T-helper 1 cell treated with Interleukin-12 subunit alpha and Interleukin-12 subunit beta and Interleukin-4 antibody, amounts not matched to agents 30 ng/mL and 1 ng/mL, for 36 hours (primary cell): ENCODE measurements at regions not wholly inside any gene's neighbourhood (a gene's known extent, or its start where the extent isn't known, plus 50 kb on each side); places are given as distances from the start of the nearest gene placed in this dataset.

Experiments used
- intact Hi-C: fragments of 100-400 bp; cut with micrococcal nuclease; formaldehyde crosslinking; loops from one replicate; pipeline ENCODE4 v1.15.1; 2024

DNA sequence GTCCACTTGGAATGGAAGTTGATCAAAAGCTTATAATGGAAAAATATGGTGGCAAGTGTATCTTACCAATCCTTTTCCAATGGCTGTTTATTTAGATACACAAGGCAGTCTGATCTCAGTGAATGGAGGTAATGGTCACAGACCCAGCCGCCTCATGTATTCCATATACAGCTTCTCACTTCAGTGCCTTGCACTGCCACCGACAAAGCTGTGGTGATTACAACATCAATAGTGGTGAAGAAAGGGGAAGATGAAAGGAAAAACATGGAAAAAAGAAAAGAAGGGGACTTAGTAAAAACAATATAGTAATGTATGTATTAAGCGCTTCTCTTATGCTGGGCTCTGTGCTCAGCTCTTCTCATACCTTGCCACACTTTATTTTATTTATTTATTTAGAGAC is 297.3 kb upstream of the RASA1 start:
- intact Hi-C loops = loop anchor here (2.0 kb wide), 1 partner anchor 440 kb away; no protein-coding TSS in a partner anchor

DNA sequence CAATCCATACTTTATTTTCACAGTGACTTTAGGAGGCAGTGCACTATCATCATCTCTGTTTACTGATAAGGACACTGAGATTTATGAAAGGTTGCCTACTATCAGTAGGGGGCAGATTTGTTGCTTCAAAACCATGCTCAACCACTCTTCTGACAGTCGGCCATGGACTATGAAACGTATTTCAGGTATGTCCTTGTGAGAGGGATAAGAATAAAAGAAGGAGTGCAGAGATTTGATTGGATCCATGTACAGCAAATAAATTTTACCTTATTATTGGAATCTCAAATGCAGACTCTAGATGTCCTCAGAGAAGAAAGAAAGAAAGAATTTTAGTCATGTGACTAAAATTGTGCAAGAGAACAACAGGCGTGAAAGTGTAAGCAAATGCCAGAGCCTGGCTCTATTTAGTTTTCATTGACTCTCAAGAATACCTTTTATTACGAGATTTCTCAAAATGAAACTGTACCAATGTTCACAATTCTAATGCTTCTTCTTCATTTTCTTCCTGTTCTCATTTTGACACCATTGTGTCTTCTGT is 296.6 kb upstream of the RASA1 start:
- intact Hi-C loops = loop anchor here (1.0 to 2.0 kb wide), 2 partner anchors 429 to 440 kb away; no protein-coding TSS in a partner anchor

DNA sequence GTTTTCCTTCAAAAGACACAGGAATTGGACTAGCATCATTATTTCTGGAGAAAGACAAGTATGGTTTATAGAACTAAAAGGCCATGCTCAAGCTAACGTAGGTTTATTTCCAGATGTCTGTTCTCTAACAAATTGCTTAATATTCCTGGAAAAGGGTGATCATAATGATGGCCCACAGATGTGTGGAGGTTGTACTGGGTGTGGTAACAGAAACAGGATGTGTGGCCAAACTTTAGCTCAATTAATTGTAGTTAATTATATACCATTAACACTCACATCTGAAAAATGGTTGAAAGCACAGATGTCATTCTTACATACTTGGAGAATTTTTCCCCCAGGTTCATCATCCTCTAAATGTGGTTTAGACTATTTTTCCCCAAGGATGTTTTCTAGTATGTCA is 292.7 kb upstream of the RASA1 start:
- intact Hi-C loops = no loop called here

DNA sequence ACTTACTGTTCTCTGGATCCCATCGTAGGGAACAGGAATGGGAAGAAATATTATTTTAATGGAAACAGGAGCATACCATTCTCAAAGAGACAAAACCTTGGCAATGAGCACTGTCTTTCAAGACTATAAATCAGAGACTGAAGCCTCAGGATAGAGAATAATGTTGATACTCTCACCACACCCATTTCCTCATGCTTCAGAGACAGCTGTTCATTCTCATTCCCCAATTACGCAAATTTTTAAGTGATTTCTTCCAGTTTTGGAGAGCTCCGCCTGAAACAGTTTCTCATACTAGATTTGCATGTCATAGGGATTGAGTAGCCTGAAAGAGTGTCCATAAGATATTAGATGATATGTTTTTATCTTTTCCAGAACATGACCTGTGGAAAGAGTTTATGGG is 290.5 kb upstream of the RASA1 start:
- intact Hi-C loops = no loop called here

DNA sequence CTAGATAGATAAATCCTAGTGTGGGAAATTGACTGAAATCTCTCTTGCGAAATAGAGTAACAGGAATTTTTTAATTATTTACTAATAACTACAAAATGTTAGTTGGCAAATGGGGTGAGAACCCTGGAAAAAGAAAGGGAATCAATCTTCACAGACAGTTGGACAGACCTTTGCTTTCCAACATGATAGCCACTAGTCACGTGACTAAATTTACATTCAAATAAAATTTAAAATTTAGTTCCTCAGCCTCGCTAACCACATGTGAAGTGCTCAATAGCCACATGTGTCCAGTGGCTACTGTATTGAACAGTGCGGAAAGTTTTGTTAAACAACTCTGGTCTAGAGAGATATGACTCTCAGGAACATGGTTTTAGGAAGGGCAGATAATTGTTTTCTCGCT is 289.9 kb upstream of the RASA1 start:
- intact Hi-C loops = no loop called here

DNA sequence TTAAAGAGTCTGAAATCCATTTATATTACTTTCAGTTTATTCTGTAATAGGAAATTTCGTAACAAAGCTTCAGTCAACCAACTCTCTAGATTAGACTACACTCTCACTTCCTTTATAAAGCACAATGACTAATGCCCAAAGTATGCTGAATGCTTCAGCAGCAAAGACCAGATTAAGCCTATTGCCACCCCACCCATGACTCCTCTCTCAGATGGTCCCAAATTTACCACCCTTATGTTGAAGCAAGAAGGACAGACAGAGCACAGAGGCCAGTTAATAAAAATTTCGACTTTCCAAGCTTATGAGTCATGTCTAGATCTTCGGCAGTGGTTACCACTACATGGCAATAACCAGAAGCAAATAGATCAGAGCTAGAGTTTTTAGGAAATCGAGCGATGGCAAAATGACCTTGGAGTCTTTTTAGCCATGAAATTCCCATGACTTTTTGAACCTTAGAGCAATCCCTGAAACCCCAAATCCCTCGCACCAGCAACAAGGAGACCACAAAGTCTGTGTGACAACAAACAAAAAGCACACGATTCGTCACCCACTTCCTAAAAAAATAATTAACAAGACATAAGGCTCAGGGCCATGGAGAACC is 287.8 kb upstream of the RASA1 start:
- intact Hi-C loops = no loop called here

DNA sequence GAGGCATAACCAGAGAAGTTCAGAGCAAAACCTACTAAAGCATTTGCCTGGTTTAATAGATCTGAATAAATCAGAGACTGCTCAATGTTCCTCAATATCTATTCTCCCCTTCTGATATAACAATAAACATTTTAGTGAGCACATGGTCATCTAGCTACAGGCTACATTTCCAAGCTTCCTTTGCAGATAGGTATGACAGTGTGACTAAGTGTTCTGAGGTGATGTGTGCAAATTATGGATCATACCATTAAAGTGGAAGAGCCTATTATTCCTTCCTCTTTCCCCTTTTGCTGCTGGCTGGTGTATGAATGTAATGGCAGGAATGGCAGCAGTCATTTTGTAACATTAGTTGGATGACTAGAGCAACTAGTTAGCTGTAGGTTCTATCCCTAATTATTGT is 285.8 kb upstream of the RASA1 start:
- intact Hi-C loops = no loop called here

DNA sequence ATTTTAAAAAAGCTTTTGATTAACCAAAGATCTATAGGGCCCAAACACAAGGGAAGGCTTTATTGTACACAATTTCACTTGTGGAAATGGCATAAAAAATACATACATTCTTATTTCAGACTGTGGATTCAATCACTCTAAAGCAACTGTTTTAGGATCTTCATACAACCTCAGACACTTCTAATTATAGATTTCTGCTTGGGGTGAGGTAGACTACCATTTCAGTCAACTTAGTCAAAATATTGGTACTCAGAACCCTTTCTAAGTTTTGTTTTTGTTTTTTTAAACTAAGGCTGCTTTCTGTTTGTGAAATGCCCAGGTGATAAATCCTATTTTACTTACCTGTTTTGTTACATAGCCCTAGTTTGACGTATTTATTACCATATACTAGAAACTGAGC is 284.5 kb upstream of the RASA1 start:
- intact Hi-C loops = no loop called here

DNA sequence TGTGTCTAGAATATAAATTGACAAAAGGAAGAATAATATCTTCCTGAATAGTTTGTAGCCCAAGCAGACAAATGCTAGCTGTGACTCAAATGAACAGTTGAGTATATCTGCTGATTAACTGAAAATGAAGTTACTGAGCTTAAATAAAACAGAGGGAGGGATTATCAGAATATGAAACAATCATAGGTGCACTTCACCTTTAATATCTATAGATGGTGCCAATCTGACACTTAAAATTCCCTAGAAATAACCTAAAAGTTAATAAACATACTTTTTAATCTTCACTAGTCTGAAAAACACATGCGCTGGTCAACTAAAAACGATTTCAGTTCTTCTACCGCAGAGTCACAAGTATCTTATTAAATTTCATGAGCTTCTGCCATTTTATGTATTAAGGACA is 280.8 kb upstream of the RASA1 start:
- intact Hi-C loops = loop anchor here (1.0 kb wide), 1 partner anchor 413 kb away; no protein-coding TSS in a partner anchor

DNA sequence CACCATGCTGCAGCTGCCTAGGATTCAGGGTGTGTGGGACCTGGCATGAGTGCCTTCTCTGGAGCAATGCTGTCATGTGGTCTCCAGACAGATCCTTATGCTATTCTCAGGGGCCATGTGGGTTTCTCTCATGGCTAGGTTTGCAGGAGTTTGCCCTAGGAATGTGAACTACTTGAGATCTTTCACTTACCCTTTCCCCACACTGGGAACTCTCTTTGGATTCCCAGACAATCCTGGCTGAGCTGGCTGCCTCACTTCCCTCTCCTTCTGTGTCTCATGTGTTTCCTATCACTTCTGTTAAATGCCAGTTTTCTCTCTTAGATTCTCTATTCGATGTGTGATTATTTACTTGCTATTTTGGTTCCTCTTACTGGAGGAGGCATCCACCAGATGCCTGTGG is 270.2 kb upstream of the RASA1 start:
- intact Hi-C loops = no loop called here

DNA sequence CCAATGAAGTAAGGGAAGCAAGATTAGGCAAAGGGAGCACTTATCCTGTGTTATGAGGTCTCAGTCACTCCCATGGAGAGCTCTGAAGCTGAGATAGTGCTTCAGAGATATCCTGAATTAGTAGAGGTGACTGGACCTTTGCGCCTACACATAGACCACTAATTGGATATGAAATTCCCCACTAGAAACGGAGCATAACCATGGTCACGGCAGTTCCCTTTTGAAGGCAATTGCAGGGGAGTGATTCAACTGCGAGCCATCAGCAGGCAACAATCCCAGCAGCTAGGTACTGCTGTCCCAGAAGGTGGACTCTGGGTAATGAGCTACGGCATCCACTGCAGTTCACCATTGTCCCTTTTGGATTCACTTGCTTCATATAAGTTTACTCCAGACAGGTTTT is 267.7 kb upstream of the RASA1 start:
- intact Hi-C loops = no loop called here

DNA sequence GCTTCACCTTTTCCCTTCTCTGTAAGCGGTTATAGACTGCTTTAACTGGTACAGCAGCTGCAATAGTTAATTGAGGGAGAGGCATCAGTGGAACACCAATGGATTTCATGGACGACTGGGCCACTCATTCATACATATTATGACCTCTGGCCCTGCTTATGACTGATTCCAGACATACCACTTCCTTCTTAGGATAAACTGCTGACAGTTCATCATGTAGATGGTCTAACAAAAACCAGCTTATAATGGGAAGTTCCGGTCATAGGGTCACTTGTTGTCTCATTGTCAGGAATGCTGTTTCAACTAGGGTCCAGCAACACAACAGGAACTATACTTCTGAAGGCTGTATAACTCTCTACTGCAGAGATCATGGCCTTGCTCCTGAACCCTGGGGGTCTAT is 265.2 kb upstream of the RASA1 start:
- intact Hi-C loops = no loop called here

DNA sequence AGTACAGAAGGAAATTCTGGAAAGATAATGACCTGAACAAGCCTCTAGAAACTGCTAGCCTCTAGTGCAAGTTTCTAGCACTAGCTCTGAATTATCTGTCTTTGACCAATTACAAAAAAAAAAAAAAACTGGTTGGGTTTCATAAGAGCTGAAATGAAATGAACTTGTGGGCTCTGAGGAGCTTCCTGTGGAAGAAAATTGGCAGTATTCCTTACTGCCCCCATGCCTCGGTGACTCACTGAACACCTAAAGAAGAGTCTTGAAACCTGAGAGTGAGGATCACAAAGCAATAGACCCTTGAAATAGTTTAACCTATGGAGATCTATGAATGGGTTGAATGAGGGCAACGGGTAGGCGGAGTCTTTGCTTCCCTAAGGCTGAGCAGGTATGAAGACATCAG is 263.6 kb upstream of the RASA1 start:
- intact Hi-C loops = no loop called here

DNA sequence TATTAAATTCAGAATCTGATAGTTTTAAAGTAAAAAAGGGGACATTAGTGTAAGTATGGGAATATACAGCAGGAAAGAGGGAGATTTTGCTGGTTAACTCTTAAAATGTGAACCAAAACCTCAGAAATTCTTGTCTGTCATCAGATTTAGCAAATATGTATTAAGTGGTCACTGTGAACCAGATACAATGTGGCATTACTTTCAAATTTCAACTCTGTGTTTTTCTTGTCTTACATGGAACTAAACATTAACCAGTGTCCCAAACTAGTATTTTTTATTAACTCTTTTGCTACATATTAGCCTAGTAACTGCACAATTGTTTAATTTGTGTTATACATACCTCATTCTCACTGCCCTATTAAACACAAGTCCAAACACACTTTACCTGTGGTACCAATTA is 259.9 kb upstream of the RASA1 start:
- intact Hi-C loops = no loop called here

DNA sequence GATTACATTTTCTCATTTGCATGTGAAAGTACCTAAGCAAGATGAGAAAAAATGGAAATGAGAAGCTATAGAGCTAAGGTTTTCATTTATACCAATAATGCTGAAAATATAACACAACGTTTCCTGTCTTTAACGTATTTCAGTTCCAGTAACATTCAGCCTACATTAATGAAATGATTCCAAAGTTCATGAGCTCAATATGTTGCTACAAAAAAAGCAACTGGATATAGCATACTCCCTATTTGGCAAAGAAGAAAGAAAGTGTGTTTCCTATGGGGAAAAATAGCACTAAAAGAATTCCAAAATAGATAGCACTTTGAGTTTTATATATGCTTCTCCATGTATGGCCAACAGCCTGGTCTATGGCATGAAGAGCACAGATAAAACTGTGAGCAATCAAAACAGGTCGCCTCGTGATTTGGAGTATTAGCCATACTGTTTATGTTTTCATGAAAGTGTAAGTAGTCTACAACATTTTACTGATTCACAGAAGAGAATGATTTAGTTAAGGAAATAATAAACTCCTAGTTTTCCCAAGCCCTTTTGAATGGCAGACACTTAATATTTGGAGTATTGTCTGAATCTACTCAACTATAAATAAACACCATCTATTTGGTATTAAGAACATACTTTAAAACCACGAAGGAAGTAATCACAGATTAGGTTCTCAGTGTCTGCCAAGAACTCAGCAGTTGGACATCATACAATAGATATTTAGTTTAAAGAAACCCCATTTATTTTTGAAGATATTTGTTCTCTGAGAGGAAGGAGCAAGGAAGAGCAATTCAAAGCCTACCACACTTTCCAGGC is 258.7 kb upstream of the RASA1 start:
- intact Hi-C loops = no loop called here

DNA sequence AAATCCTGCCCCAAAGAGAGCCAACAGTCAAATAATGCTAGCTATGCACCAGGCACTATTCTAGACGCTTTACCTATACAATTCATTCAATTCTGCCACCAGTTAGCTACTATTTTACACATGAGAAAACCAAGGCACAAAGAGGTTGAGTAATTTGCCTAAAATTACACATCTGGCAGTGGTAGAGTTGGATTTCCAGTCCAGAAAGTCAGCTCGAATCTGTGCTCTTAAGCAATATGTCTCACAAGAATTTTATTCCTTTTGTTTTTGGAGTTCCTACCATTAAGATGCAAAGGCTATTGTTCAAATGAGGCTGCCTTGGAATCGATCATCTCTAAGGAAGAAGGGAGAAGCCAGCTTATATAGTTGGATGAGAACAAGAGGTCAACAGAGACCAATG is 256.9 kb upstream of the RASA1 start:
- intact Hi-C loops = no loop called here

DNA sequence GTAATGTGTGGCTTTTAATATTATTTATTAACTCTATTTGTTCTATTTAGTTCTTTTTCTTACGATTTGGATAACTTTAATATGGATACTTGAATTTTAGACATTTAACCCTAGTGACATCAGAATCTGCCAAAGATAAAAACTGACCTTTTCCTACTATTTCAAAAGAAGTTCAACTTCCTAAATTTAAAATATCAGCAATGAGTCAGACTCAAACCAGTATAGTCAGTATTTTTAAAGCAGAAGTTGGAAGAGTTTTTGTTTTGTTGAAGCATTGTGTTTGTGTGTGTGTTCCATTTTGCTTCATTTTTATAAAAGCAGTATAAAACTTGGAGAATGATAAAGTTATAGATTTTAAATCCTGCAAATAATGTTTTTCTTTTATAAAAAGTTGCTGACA is 251.8 kb upstream of the RASA1 start:
- intact Hi-C loops = no loop called here

DNA sequence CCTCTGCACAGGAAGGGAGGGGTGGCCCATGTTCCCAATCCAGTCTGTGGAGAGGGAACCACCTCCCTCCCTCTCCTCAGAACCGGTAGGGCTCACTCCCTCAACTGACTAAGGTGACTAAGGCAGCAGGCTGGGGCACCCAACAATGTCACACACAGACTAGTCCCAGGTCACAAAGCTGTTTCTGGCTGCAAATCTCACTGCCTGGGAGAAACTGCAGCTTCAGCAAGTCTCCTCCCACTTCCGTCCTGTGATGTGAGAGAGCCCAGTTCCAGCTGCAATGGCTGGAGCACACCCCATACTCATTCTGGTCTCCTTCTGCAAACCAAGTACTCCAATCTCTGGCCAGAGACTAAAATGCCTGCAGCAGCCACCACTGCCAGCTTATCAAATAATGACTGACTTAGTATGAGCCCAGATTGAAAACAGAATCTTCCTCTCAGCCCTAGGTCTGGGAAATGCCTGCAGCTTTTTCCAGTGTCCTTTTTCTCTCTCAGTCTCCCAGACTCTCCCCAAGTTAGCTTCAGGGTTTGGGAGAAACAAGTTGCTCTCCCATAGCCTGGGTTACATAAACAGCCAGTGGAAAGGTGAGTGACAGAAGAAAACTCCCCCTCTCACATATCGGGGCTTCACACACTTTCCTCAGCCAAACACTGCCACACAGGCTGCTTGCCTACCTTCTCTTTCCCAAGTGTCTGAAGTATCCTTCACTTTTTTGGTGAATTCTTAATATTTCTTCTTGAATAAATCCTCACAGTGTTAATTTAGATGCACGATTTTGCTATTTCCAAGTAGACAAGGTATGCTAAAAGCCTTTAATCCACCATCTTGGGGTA is 247.4 kb upstream of the RASA1 start:
- intact Hi-C loops = loop anchor here (1.0 to 5.0 kb wide), 2 partner anchors 247 to 380 kb away; partner anchors contain the start of gene RASA1

DNA sequence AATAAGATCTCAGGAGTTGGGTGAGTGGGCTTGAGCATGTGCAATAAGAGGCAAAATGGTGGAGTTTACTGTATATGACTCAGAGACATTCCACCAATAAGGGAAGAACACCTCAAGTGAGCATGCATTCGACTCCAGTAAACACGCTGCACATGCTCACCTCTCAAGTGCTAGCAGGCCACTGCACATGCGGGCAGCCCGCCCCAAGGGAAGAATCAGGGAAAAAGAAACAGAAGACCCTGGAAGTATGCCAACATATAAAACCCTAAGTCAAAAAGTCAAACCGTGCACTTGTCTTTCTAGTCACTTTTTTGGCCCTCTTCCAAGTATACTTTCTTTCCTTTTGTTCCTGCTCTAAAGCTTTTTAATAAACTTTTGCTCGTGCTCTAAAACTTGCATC is 245.3 kb upstream of the RASA1 start:
- intact Hi-C loops = loop anchor here (5.0 kb wide), 1 partner anchor 245 kb away; the partner anchor contains the start of gene RASA1

DNA sequence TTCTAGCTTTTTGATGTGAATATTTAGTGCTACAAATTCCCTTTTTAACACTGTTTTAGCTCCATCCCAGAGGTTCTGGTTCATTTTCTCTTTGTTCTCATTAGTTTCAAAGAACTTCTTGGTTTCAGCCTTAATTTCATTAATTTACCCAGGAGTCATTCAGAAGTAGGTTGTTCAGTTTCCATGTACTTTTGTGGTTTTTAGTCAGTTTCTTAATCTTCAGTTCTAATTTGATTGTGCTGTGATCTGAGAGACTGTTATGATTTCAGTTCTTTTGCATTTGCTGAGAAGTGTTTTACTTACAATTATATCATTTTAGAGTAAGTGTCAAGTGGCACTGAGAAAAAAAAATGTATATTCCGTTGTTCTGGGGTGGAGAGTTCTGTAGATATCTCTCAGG is 240.1 kb upstream of the RASA1 start:
- intact Hi-C loops = no loop called here

DNA sequence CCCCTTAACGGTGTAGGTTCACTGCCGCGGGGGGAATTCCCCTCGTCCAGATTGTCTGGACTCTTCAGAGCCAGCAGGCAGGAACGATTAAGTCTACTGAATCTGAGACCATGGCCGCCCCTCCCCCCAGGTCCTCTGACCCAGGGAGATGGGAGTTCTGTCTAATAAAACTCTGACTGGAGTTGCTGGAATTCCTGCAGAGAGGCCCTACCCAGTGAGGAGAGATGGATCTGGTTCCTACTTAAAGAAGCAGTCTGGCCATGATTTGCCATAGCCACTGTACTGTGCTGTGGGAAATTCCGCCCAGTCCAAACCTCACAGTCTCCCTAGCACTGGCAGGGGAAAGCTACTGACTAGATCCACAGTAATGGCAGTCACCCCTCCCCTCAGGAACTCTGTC is 237.7 kb upstream of the RASA1 start:
- intact Hi-C loops = no loop called here

DNA sequence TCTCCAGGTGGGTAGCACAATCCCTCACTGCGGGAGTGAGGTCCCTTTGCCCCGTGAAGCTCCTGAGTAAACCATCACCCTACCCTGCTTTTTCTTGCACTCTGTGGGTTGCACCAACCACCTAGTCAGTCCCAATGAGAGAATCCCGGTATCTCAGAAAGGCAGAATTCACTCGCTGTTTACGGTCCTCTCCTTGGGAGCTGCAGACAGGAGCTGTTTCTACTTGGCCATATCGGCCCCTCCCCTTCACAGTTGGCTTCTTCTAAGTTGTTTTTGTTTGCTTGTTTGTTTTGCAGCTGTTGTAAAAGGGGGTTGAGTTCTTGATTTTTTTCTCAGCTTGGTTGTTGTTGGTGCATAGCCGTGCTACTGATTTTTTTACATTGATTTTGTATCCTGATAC is 237.0 kb upstream of the RASA1 start:
- intact Hi-C loops = no loop called here
